Hepatocyte (in vitro differentiated cells): ENCODE measurements at regions not wholly inside any gene's neighbourhood (a gene's known extent, or its start where the extent isn't known, plus 50 kb on each side); places are given as distances from the start of the nearest gene placed in this dataset.
"Not testable (repeated sequence)": the region's sequence is repeated elsewhere in the genome, so short reads cannot be mapped to it uniquely, and the experiment has no call there.

ENCODE experiments used
- CTCF ChIP-seq: fragments of 200-600 bp; sonication (generic); IDR thresholded peaks from 2 replicates; pipeline ENCODE4 v1.5.1; 2016; ENCODE audit warnings: antibody characterized with exemption, mild to moderate bottlenecking; ENCODE audit not compliant: poor library complexity
- EZH2 ChIP-seq: fragments of 200-600 bp; sonication (generic); IDR thresholded peaks from 2 replicates; pipeline ENCODE4 v1.6.1; 2016; ENCODE audit warnings: antibody characterized with exemption, mild to moderate bottlenecking, borderline replicate concordance
- EZH2phosphoT487 ChIP-seq: fragments of 200-600 bp; sonication (generic); IDR thresholded peaks from one replicate; pipeline ENCODE4 v1.6.1; 2018; ENCODE audit warnings: antibody characterized with exemption, mild to moderate bottlenecking, low read depth, moderate library complexity; ENCODE audit not compliant: unreplicated experiment, severe bottlenecking

- not testable (repeated sequence) for TF ChIP-seq CTCF, EZH2phosphoT487, EZH2
These were observed 3950.5 kb upstream of the TPTE start for GRCh38 chr21:6570700-6571368.
